ENCODE measurements at regions not wholly inside any gene's neighbourhood (a gene's known extent, or its start where the extent isn't known, plus 50 kb on each side); places are given as distances from the start of the nearest gene placed in this dataset.
"Not testable (repeated sequence)": the region's sequence is repeated elsewhere in the genome, so short reads cannot be mapped to it uniquely, and the experiment has no call there.

- H2BK120ac ChIP-seq (ENCODE audit: low read depth, low read length); H3K4me2 ChIP-seq (ENCODE audit: low read length); H3K4me1 ChIP-seq (ENCODE audit: control insufficient read depth, low read depth, low read length); H3K9ac ChIP-seq (ENCODE audit: low read length); H3K4ac ChIP-seq (ENCODE audit: low read depth, low read length); H3K18ac ChIP-seq (ENCODE audit: low read length); H3K4me3 ChIP-seq (ENCODE audit: low read length); H2AK5ac ChIP-seq (ENCODE audit: low read length); H3K56ac ChIP-seq (ENCODE audit: low read length); H2BK15ac ChIP-seq (replicated peaks; ENCODE audit: low read depth); H3K79me1 ChIP-seq (ENCODE audit: low read length); H3K27ac ChIP-seq (ENCODE audit: low read depth, low read length); H2BK5ac ChIP-seq (ENCODE audit: low read length); H3K36me3 ChIP-seq (ENCODE audit: control insufficient read depth, insufficient read depth, low read length); H3K79me2 ChIP-seq (ENCODE audit: control insufficient read depth, insufficient read depth, low read length); H4K5ac ChIP-seq (ENCODE audit: low read length); H3K23ac ChIP-seq (ENCODE audit: low read length); DNase-seq; H3K27me3 ChIP-seq (ENCODE audit: insufficient read depth, low read length, poor library complexity); H4K8ac ChIP-seq (ENCODE audit: low read depth, low read length): not testable (repeated sequence)
- WGBS (ENCODE audit: extremely low coverage, insufficient coverage, low lambda C conversion rate), result no CpG with 5 or more reads among the region's 6 CpGs
Measured at GRCh38 chr2:64899876-64900275, 89.3 kb upstream of the SLC1A4 start.

GRCh38 chr2:64904413-64905329, 84.5 kb upstream of the SLC1A4 start:
- Histone ChIP-seq H3K79me1 (ENCODE audit: low read length) (no peaks in the 10 kb centered on the region), H4K8ac (ENCODE audit: low read depth, low read length) (no peak overlapping the region), H3K27me3 (ENCODE audit: insufficient read depth, low read length, poor library complexity) (no peaks in the 10 kb centered on the region), H3K9ac (ENCODE audit: low read length) (no peak overlapping the region), H3K56ac (ENCODE audit: low read length) (no peak overlapping the region), H3K36me3 (ENCODE audit: control insufficient read depth, insufficient read depth, low read length) (no peaks in the 10 kb centered on the region), H3K4me2 (ENCODE audit: low read length) (no peak overlapping the region), H2BK5ac (ENCODE audit: low read length) (no peak overlapping the region), H3K4me1 (ENCODE audit: control insufficient read depth, low read depth, low read length) (no peaks in the 10 kb centered on the region), H3K79me2 (ENCODE audit: control insufficient read depth, insufficient read depth, low read length) (no peaks in the 10 kb centered on the region), H3K4ac (ENCODE audit: low read depth, low read length) (no peak overlapping the region), H3K4me3 (ENCODE audit: low read length) (no peak overlapping the region), H2BK120ac (ENCODE audit: low read depth, low read length) (no peak overlapping the region), H4K5ac (ENCODE audit: low read length) (no peak overlapping the region), H2AK5ac (ENCODE audit: low read length) (no peak overlapping the region), H3K18ac (ENCODE audit: low read length) (no peak overlapping the region), H3K27ac (ENCODE audit: low read depth, low read length) (no peak overlapping the region), H2BK15ac (replicated peaks; ENCODE audit: low read depth) (no peak overlapping the region), H3K23ac (ENCODE audit: low read length) (no peak overlapping the region)
- DNase-seq, result no peak
- WGBS (ENCODE audit: extremely low coverage, insufficient coverage, low lambda C conversion rate), result no CpG with 5 or more reads among the region's 11 CpGs

- Histone ChIP-seq H2BK5ac (ENCODE audit: low read length) (no peak overlapping the region), H3K23ac (ENCODE audit: low read length) (no peak overlapping the region), H2AK5ac (ENCODE audit: low read length) (no peak overlapping the region), H4K8ac (ENCODE audit: low read depth, low read length) (no peak overlapping the region), H3K4me2 (ENCODE audit: low read length) (no peak overlapping the region), H3K9ac (ENCODE audit: low read length) (no peak overlapping the region), H3K79me1 (ENCODE audit: low read length) (no peaks in the 10 kb centered on the region), H3K18ac (ENCODE audit: low read length) (no peak overlapping the region), H3K79me2 (ENCODE audit: control insufficient read depth, insufficient read depth, low read length) (no peaks in the 10 kb centered on the region), H3K27me3 (ENCODE audit: insufficient read depth, low read length, poor library complexity) (no peaks in the 10 kb centered on the region), H2BK120ac (ENCODE audit: low read depth, low read length) (no peak overlapping the region), H3K4me1 (ENCODE audit: control insufficient read depth, low read depth, low read length) (no peaks in the 10 kb centered on the region), H3K4me3 (ENCODE audit: low read length) (no peak overlapping the region), H3K56ac (ENCODE audit: low read length) (no peak overlapping the region), H2BK15ac (replicated peaks; ENCODE audit: low read depth) (no peak overlapping the region), H3K27ac (ENCODE audit: low read depth, low read length) (no peak overlapping the region), H3K36me3 (ENCODE audit: control insufficient read depth, insufficient read depth, low read length) (no peaks in the 10 kb centered on the region), H3K4ac (ENCODE audit: low read depth, low read length) (no peak overlapping the region), H4K5ac (ENCODE audit: low read length) (no peak overlapping the region)
- no peak for DNase-seq
- no CpG with 5 or more reads among the region's 8 CpGs for WGBS (ENCODE audit: extremely low coverage, insufficient coverage, low lambda C conversion rate)
Measured at GRCh38 chr2:64905338-64906024, 83.7 kb upstream of the SLC1A4 start.

- Histone ChIP-seq H2BK120ac (ENCODE audit: low read depth, low read length) (no peak overlapping the region), H2BK15ac (replicated peaks; ENCODE audit: low read depth) (no peak overlapping the region), H3K23ac (ENCODE audit: low read length) (no peak overlapping the region), H4K5ac (ENCODE audit: low read length) (no peak overlapping the region), H4K8ac (ENCODE audit: low read depth, low read length) (no peak overlapping the region), H3K4ac (ENCODE audit: low read depth, low read length) (no peak overlapping the region), H2BK5ac (ENCODE audit: low read length) (no peak overlapping the region), H3K27me3 (ENCODE audit: insufficient read depth, low read length, poor library complexity) (no peaks in the 10 kb centered on the region), H3K79me1 (ENCODE audit: low read length) (no peaks in the 10 kb centered on the region), H3K36me3 (ENCODE audit: control insufficient read depth, insufficient read depth, low read length) (no peaks in the 10 kb centered on the region), H3K4me3 (ENCODE audit: low read length) (no peak overlapping the region), H3K79me2 (ENCODE audit: control insufficient read depth, insufficient read depth, low read length) (no peaks in the 10 kb centered on the region), H2AK5ac (ENCODE audit: low read length) (no peak overlapping the region), H3K9ac (ENCODE audit: low read length) (no peak overlapping the region), H3K56ac (ENCODE audit: low read length) (no peak overlapping the region), H3K4me2 (ENCODE audit: low read length) (no peak overlapping the region), H3K18ac (ENCODE audit: low read length) (no peak overlapping the region), H3K27ac (ENCODE audit: low read depth, low read length) (no peak overlapping the region), H3K4me1 (ENCODE audit: control insufficient read depth, low read depth, low read length) (no peaks in the 10 kb centered on the region)
- no peak for DNase-seq
- WGBS (ENCODE audit: extremely low coverage, insufficient coverage, low lambda C conversion rate), result no CpG with 5 or more reads among the region's 6 CpGs
Measured at GRCh38 chr2:64906853-64907536, 82.2 kb upstream of the SLC1A4 start.

GRCh38 chr2:64908406-64908805, 80.8 kb upstream of the SLC1A4 start:
- Histone ChIP-seq H3K18ac (ENCODE audit: low read length) (no peak overlapping the region), H3K56ac (ENCODE audit: low read length) (no peak overlapping the region), H2BK15ac (replicated peaks; ENCODE audit: low read depth) (no peak overlapping the region), H2BK5ac (ENCODE audit: low read length) (no peak overlapping the region), H4K5ac (ENCODE audit: low read length) (no peak overlapping the region), H4K8ac (ENCODE audit: low read depth, low read length) (no peak overlapping the region), H3K23ac (ENCODE audit: low read length) (no peak overlapping the region), H3K4me2 (ENCODE audit: low read length) (no peak overlapping the region), H2AK5ac (ENCODE audit: low read length) (no peak overlapping the region), H3K27ac (ENCODE audit: low read depth, low read length) (no peak overlapping the region), H3K4me1 (ENCODE audit: control insufficient read depth, low read depth, low read length) (no peaks in the 10 kb centered on the region), H3K4ac (ENCODE audit: low read depth, low read length) (no peak overlapping the region), H3K27me3 (ENCODE audit: insufficient read depth, low read length, poor library complexity) (no peaks in the 10 kb centered on the region), H3K36me3 (ENCODE audit: control insufficient read depth, insufficient read depth, low read length) (no peaks in the 10 kb centered on the region), H3K4me3 (ENCODE audit: low read length) (no peak overlapping the region), H2BK120ac (ENCODE audit: low read depth, low read length) (no peak overlapping the region), H3K79me1 (ENCODE audit: low read length) (no peaks in the 10 kb centered on the region), H3K9ac (ENCODE audit: low read length) (no peak overlapping the region), H3K79me2 (ENCODE audit: control insufficient read depth, insufficient read depth, low read length) (no peaks in the 10 kb centered on the region)
- no CpG with 5 or more reads among the region's 2 CpGs for WGBS (ENCODE audit: extremely low coverage, insufficient coverage, low lambda C conversion rate)
- no peak for DNase-seq

Data from mesendoderm (in vitro differentiated cells).